HG02571 (cell line): ENCODE measurements at regions not wholly inside any gene's neighbourhood (a gene's known extent, or its start where the extent isn't known, plus 50 kb on each side); places are given as distances from the start of the nearest gene placed in this dataset.

ENCODE experiments used
- ATAC-seq: cut with Tn5 transposase; IDR thresholded peaks from one replicate; pipeline ENCODE4 v1.9.1; 2021; ENCODE audit warnings: mild to moderate bottlenecking, moderate library complexity; ENCODE audit not compliant: unreplicated experiment

- ATAC-seq = no peak
Observed at GRCh38 chr1:94326329-94326728, 88.9 kb upstream of the ARHGAP29 start.

GRCh38 chr1:94325377-94326302 lies 88.3 kb upstream of the ARHGAP29 start:
- no peak for ATAC-seq

- no peak for ATAC-seq
Observed at GRCh38 chr1:94324178-94324544, 86.8 kb upstream of the ARHGAP29 start.

GRCh38 chr1:94323311-94324177 lies 86.2 kb upstream of the ARHGAP29 start:
- ATAC-seq = no peak

GRCh38 chr1:94322696-94323095 lies 85.3 kb upstream of the ARHGAP29 start:
- ATAC-seq = no peak

- ATAC-seq = no peak
Observed at GRCh38 chr1:94321662-94322061, 84.3 kb upstream of the ARHGAP29 start.

GRCh38 chr1:94319319-94320102 lies 82.1 kb upstream of the ARHGAP29 start:
- no peak for ATAC-seq

GRCh38 chr1:94318505-94319030 lies 81.2 kb upstream of the ARHGAP29 start:
- ATAC-seq = no peak

- ATAC-seq = no peak
Observed at GRCh38 chr1:94317790-94318188, 80.4 kb upstream of the ARHGAP29 start.

GRCh38 chr1:94316836-94317789 lies 79.7 kb upstream of the ARHGAP29 start:
- no peak for ATAC-seq

GRCh38 chr1:94316183-94316582 lies 78.8 kb upstream of the ARHGAP29 start:
- ATAC-seq = no peak

GRCh38 chr1:94315552-94316116 lies 78.2 kb upstream of the ARHGAP29 start:
- ATAC-seq = no peak

- no peak for ATAC-seq
Observed at GRCh38 chr1:94314222-94314858, 77.0 kb upstream of the ARHGAP29 start.

- no peak for ATAC-seq
Observed at GRCh38 chr1:94310570-94311270, 73.3 kb upstream of the ARHGAP29 start.

- no peak for ATAC-seq
Observed at GRCh38 chr1:94309829-94310569, 72.6 kb upstream of the ARHGAP29 start.

GRCh38 chr1:94309216-94309615 lies 71.8 kb upstream of the ARHGAP29 start:
- ATAC-seq = no peak

GRCh38 chr1:94306521-94306920 lies 69.1 kb upstream of the ARHGAP29 start:
- no peak for ATAC-seq

GRCh38 chr1:94305704-94306103 lies 68.3 kb upstream of the ARHGAP29 start:
- no peak for ATAC-seq
